ENCODE measurements at regions not wholly inside any gene's neighbourhood (a gene's known extent, or its start where the extent isn't known, plus 50 kb on each side); places are given as distances from the start of the nearest gene placed in this dataset.
"Not testable (repeated sequence)": the region's sequence is repeated elsewhere in the genome, so short reads cannot be mapped to it uniquely, and the experiment has no call there.

GRCh38 chr1:192862271-192862670 is 53.4 kb downstream of the RGS2 start:
- no peak for DNase-seq (ENCODE audit: low read depth, low spot score)

- DNase-seq (ENCODE audit: low read depth, low spot score) = no peak
Observed at GRCh38 chr1:192866241-192866868, 57.5 kb downstream of the RGS2 start.

- no peak for DNase-seq (ENCODE audit: low read depth, low spot score)
Observed at GRCh38 chr1:192867180-192867579, 58.3 kb downstream of the RGS2 start.

GRCh38 chr1:192869308-192869940 is 60.6 kb downstream of the RGS2 start:
- no peak for DNase-seq (ENCODE audit: low read depth, low spot score)

- DNase-seq (ENCODE audit: low read depth, low spot score) = no peak
Observed at GRCh38 chr1:192872010-192872409, 63.2 kb downstream of the RGS2 start.

- no peak for DNase-seq (ENCODE audit: low read depth, low spot score)
Observed at GRCh38 chr1:192873836-192874235, 65.0 kb downstream of the RGS2 start.

GRCh38 chr1:192876633-192877032 is 67.8 kb downstream of the RGS2 start:
- DNase-seq (ENCODE audit: low read depth, low spot score) = no peak

GRCh38 chr1:192877283-192877886 is 68.5 kb downstream of the RGS2 start:
- DNase-seq (ENCODE audit: low read depth, low spot score) = no peak

GRCh38 chr1:192878249-192878648 is 69.4 kb downstream of the RGS2 start:
- DNase-seq (ENCODE audit: low read depth, low spot score) = no peak

- DNase-seq (ENCODE audit: low read depth, low spot score) = no peak
Observed at GRCh38 chr1:192879406-192879805, 70.6 kb downstream of the RGS2 start.

- no peak for DNase-seq (ENCODE audit: low read depth, low spot score)
Observed at GRCh38 chr1:192880231-192880630, 71.4 kb downstream of the RGS2 start.

GRCh38 chr1:192884241-192884640 is 75.4 kb downstream of the RGS2 start:
- DNase-seq (ENCODE audit: low read depth, low spot score) = no peak

GRCh38 chr1:192885387-192885786 is 76.5 kb downstream of the RGS2 start:
- DNase-seq (ENCODE audit: low read depth, low spot score) = not testable (repeated sequence)

- peak; percentile 69 for DNase-seq (ENCODE audit: low read depth, low spot score)
Observed at GRCh38 chr1:192887426-192887825, 78.6 kb downstream of the RGS2 start.

- no peak for DNase-seq (ENCODE audit: low read depth, low spot score)
Observed at GRCh38 chr1:192888574-192888973, 79.7 kb downstream of the RGS2 start.

GRCh38 chr1:192889082-192889481 is 80.2 kb downstream of the RGS2 start:
- DNase-seq (ENCODE audit: low read depth, low spot score) = no peak

GRCh38 chr1:192890134-192890533 is 81.3 kb downstream of the RGS2 start:
- DNase-seq (ENCODE audit: low read depth, low spot score) = no peak

- DNase-seq (ENCODE audit: low read depth, low spot score) = no peak
Observed at GRCh38 chr1:192892934-192893333, 84.1 kb downstream of the RGS2 start.

- DNase-seq (ENCODE audit: low read depth, low spot score) = not testable (repeated sequence)
Observed at GRCh38 chr1:192895487-192895886, 86.6 kb downstream of the RGS2 start.

GRCh38 chr1:192896376-192896775 is 87.5 kb downstream of the RGS2 start:
- no peak for DNase-seq (ENCODE audit: low read depth, low spot score)

- DNase-seq (ENCODE audit: low read depth, low spot score) = no peak
Observed at GRCh38 chr1:192901500-192901899, 92.7 kb downstream of the RGS2 start.

GRCh38 chr1:192903142-192903541 is 94.3 kb downstream of the RGS2 start:
- DNase-seq (ENCODE audit: low read depth, low spot score) = no peak

- DNase-seq (ENCODE audit: low read depth, low spot score) = no peak
Observed at GRCh38 chr1:192904438-192904895, 95.6 kb downstream of the RGS2 start.

All from ELF-1 (cell line).